ENCODE measurements at regions not wholly inside any gene's neighbourhood (a gene's known extent, or its start where the extent isn't known, plus 50 kb on each side); places are given as distances from the start of the nearest gene placed in this dataset.
"Not testable (repeated sequence)": the region's sequence is repeated elsewhere in the genome, so short reads cannot be mapped to it uniquely, and the experiment has no call there.

DNA sequence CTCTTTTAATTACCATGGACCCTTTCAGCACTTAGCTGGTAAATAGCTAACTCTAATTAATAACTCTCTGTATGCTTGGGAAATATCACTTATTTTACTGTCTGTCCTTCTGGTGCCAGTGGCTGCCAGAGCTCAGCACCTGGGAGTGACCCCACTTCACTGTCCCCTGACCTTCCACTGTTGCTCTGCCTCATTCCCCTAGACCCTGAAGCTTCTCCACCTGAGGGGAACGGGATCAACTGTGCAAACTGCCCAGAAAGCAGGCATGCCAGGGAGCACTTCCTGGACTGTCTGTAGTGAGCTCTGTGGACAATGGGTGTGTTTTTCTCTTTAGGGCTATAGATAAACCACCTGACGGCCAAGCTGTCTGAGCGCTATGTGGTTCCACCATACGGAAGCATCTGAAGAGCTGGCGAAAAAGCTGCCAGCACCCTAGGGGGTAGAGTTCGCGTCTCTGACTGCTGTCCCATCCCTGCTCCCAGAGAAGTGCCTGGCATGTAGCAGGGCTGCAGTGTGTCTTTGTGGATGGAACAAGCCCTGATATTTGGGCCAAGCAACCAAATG is 106.3 kb upstream of the FOXA2 start:
- no peak for DNase-seq (ENCODE audit: low read depth)

- DNase-seq (ENCODE audit: low read depth), result peak; percentile 67
These were observed 107.2 kb upstream of the FOXA2 start for GRCh38 chr20:22691369-22692118.

GRCh38 chr20:22692119-22692475 is 107.7 kb upstream of the FOXA2 start:
- no peak for DNase-seq (ENCODE audit: low read depth)

DNA sequence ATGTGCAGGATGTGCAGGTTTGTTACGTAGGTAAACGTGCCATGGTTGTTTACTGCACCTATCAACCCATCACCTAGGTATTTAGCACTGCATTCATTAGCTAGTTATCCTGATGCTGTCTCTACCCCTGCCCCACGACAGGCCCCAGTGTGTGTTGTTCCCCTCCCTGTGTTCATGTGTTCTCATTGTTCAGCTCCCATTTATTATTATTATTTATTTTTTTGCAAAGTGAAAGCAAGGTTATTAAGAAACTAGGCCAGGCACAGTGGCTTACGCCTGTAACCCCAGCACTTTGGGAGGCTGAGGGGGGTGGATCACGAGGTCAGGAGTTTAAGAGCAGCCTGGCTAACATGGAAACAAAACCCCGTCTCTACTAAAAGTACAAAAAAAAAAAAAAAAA is 108.2 kb upstream of the FOXA2 start:
- DNase-seq (ENCODE audit: low read depth), result not testable (repeated sequence)

DNA sequence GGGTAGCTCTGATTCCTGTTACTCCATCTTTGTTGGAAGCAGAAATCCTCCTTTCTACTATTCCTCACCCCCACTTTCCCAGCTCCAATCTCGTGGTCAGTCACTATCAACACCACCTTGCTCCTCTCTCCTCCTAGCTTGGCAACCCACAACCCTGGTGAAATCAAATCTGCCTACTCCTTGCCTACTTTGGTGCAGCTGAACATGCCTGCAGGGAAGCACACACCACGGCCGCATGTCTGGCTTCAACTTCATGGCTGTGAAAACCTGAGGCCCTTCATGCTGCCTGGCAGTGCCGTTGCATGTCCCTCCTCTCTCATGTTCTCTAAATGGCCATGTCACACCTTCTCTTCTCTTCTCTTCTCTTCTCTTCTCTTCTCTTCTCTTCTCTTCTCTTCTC is 112.4 kb upstream of the FOXA2 start:
- no peak for DNase-seq (ENCODE audit: low read depth)

- DNase-seq (ENCODE audit: low read depth), result no peak
These were observed 114.0 kb upstream of the FOXA2 start for GRCh38 chr20:22698259-22698842.

- no peak for DNase-seq (ENCODE audit: low read depth)
These were observed 115.0 kb upstream of the FOXA2 start for GRCh38 chr20:22699396-22699795.

- DNase-seq (ENCODE audit: low read depth), result peak; percentile 21
These were observed 116.0 kb upstream of the FOXA2 start for GRCh38 chr20:22700367-22700766.

DNA sequence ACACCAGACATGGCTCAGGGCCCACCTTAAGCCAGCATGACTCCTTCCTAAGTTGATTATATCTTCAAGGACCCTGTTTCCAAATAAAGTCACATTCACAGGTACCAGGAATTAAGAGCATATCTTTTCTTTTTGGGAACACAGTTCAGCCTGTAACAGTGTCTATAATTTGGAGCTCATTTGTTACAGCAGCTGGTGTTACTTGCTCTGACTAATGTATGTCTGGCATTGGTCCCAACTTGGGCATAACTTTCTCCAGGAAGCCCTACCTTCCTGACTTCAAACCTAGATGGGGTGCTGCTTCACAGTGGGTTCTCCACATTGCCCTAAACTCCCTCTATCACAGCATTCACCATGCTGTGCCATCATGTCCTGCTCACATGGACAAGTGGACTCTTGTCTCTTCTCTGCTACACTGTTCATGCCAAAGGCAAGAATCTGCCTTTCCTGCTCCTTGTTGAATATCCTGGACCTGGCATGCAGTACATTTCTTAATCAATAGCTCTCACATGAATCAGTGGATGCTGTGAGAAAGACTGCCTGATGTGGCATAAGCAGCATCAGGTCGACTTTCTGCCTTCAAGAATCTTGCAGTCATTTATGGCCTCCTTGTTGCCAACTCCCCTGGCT is 117.4 kb upstream of the FOXA2 start:
- no peak for DNase-seq (ENCODE audit: low read depth)

DNA sequence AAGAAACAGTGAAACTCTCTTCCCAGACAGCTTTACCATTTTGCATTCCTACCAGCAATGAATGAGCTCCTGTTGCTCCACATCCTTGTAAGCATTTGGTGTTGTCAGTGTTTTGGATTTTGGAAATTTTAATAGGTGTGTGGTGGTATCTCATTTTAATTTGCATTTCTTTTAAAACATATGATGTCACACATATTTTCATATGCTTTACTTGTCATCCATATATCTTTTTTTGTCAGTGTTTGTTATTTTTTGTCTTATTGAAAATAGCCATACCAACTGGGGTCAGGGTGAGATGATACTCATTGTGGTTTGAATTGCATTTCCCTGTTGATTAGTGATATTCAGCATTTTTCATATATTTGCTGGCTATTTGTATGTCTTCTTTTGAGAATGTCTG is 119.5 kb upstream of the FOXA2 start:
- DNase-seq (ENCODE audit: low read depth), result no peak

DNA sequence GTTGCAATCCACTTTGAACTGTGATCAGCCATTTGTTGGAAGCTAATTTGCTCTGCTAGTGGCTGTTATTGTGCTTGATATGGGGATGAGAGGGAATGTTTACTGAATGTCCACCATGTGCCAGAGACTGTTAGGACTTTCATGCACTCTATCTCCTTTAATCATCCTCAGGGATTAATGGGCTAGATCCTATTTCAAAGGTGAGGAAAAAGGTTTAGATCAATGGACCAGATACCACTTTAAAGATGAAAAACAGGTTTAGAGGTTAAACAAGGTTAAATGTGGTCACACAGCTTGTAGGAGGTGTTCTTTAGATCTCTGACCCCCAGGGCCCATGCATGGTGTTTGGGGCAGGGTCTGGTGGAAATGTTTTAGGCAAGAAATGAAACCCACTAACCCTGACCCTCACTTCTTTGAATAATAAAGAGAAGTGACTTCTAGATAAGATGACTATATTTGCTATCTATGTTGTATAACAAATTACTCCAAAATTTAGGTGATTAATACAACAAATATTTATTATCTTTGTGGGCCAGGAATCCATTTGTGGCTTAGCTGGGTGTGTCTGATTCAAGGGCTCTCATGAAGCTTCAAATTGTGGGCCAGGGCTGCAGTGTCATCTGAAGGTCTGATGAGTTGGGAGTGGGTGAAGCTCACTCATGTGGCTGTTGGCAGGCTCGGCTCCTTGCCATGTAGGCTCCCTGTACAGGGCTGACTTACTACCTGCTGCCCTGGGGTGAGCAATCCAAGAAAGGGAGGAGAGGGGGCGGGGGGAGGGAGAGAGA is 127.8 kb upstream of the FOXA2 start:
- peak; percentile 19 for DNase-seq (ENCODE audit: low read depth)

- peak; percentile 64 for DNase-seq (ENCODE audit: low read depth)
These were observed 132.5 kb upstream of the FOXA2 start for GRCh38 chr20:22716821-22717351.

- DNase-seq (ENCODE audit: low read depth), result peak; percentile 87
These were observed 133.1 kb upstream of the FOXA2 start for GRCh38 chr20:22717466-22717865.

DNA sequence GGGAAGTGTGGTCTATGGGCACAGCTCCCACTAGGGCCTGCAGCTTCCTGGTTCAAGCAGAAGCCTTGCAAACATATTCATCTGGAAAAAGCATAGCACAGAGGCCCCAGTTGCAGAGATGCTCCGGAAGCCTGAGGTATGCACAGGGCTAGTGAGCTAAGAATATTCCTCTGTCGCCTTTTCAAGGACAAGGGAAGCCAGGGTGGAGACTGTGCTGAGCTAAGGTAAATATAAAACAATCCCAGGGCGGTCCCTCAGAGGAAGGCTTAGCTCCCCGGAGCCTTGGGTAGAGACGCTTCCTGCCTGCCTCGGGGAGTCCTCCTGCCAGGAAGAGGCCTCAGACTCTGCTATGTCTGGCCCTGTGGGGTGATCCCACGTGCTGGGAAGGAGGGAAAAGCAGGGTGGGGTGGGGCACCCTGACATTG is 134.8 kb upstream of the FOXA2 start:
- no peak for DNase-seq (ENCODE audit: low read depth)

DNA sequence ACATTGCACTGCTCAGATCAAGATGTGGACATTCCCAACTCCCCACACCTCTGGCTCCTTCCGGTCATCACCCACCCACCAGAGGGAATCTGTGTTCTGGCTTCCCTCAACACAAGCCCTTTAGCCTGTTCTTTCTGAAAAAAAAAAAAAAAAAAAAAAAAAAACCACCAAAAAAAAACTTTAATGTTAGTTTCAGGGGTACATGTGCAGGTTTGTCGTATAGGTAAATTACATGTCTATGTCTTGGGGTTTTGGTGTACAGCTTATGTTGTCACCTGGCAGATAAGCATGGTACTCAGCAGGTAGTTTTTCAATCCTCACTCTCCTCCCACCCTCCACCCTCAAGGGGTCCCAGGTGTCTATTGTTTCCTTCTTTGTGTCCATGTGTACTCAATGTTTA is 135.8 kb upstream of the FOXA2 start:
- DNase-seq (ENCODE audit: low read depth), result no peak

- DNase-seq (ENCODE audit: low read depth), result no peak
These were observed 138.4 kb upstream of the FOXA2 start for GRCh38 chr20:22722811-22723210.

- peak; percentile 95 for DNase-seq (ENCODE audit: low read depth)
These were observed 139.3 kb upstream of the FOXA2 start for GRCh38 chr20:22723659-22724058.

DNA sequence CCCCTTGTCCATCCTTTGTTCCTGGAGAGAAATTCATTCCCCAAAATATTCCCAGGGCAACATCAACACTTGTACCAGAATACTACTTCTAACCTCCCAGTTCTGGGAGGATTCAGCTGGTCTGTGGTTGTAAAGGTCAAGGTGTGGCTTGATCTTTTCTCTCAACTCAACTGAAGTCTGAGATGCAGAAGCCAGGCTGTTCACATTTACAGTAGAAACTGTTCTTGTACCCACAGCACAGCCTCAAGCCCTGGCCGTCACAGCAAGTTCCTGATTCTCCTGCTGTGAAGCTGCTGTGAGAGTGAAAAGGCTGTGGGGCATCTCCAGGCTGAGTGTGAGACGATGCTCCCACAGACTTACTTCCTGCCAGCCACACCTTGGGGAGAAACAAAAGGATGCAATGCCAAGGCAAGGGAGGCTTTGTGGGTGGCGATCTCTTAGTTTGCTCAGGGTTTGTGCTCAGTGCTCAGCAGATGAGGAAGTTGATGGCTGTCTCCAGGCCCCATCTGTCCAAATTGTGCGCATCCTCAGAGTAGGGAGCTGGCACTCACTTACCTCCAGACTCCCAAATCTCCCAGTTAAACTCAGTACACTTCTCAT is 143.9 kb upstream of the FOXA2 start:
- peak; percentile 6 for DNase-seq (ENCODE audit: low read depth)

DNA sequence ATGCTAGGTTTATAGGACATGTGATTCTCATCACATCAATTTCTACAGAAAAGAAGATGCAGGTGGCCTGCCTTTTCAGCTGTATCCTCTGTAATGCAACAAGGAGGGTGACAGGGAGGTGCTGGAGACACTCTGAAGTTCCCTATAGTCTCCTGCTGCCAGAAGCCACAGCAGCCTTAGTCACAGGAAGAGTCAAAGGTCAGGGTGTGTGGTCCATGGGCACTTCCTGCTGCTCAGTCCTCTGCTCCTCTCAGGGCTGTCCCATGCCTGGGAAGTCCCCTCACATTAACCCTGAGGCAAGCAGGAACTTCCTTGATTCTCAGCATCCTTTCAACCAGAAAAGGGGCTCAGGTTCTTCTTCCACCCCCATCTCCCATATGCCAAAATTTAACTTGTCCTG is 144.8 kb upstream of the FOXA2 start:
- DNase-seq (ENCODE audit: low read depth), result no peak

GRCh38 chr20:22729616-22730236 is 145.4 kb upstream of the FOXA2 start:
- no peak for DNase-seq (ENCODE audit: low read depth)

- DNase-seq (ENCODE audit: low read depth), result no peak
These were observed 148.4 kb upstream of the FOXA2 start for GRCh38 chr20:22732751-22733150.

All from amniotic epithelial cell (primary cell).